ENCODE measurements at regions not wholly inside any gene's neighbourhood (a gene's known extent, or its start where the extent isn't known, plus 50 kb on each side); places are given as distances from the start of the nearest gene placed in this dataset.
"Not testable (repeated sequence)": the region's sequence is repeated elsewhere in the genome, so short reads cannot be mapped to it uniquely, and the experiment has no call there.

GRCh38 chr5:57069115-57069835 is 104.6 kb upstream of the GPBP1 start:
- DNase-seq = no peak

DNA sequence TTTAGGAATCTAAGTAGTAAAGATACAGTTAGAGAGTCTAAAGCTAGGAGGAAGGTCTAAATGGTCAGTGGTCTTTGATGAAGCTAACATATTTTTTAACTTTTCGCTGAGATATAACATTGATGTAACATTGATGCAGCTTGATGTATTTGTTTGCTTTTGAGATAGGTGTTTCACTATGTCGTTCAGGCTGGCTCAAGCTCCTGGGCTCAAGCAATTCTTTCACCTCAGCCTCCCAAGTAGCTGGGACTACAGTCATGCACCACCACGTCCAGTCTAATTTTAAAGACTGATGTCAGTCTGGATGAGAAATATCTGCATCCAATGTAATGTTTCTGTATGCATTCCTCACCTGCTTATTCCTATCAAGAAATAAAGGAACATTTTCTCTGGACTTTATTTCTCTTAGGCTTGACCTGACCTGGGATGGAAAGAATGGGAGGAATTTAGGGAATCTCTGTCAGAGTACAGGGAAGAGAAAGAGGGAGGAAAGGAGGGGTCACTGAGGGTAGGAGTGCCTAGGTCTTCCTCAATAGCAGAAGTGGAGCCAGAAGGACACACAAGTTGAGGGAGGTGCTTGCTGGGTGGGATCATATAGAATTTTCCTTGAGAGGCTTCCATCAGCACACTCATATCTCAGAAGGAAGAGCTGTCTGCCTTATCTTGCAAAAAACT is 101.5 kb upstream of the GPBP1 start:
- DNase-seq = no peak

DNA sequence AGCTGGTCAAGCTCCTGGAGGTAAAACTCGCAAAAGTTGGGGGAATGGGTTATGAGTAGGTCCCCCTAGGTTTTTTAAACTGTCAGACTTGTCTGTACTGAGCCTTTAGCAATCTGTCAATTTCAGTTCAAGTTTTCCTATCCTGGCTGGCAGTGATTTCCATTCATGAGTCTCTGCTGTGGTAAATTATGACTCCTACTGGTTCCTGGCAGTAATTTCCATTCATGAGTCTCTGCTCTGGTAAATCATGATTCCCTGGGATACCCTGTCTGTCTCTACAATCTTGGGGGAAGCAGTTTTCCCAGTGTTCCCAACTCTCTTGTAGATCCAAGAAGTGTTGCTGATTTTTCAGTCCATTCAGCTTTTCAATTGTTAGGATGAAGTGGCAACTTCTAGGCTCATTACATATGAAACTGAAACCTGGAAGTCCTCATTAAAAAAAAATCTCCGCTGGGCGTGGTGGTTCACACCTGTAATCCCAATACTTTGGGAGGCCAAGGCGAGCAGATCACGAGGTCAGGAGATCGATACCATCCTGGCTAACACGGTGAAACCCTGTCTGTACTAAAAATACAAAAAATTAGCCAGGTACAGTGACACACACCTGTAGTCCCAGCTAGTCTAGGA is 91.3 kb upstream of the GPBP1 start:
- no peak for DNase-seq

DNA sequence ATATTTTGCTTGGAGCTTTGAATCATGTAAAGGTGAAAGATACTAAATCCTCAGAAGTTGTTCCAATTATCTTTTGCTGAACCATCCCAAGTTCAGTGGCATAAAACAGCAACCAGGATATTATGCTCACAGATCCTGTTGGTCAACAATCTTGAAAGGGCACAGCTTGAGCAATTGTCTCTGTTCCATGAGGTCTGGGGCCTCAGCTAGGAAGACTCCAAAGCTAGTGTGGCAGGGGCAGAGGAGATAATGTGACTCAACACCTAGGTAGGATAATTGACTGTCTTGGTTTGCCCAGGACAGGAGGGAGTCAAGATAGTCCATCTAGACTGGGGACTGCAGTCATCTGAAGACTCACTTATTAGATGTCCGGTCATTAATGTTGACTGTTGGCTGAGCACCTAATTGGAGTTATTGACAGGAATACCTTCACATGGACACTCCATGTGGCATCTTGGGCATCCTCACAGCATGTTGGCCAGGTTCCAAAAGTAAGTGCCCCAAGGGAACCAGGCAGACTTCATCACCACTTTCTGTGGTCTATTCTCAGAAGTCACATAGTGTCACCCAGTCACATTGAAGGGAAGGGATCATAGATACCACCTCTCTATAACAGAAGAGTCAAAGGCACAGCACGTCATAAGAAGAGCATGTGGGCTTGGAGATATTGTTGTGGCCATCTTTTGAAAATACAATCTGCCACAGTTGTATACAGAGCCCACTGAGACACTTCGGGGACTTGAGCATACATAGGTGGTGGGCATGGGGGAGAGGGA is 88.4 kb upstream of the GPBP1 start:
- DNase-seq = no peak

DNA sequence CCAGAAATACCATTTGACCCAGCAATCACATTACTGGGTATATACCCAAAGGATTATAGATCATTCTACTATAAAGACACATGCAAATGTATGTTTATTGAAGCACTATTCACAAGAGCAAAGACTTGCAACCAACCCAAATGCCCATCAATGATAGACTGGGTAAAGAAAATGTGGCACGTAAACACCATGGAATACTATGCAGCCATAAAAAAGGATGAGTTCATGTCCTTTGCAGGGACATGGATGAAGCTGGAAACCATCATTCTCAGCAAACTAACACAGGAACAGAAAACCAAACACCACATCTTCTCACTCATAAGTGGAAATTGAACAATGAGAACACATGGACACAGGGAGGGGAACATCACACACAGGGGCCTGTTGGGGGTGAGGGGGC is 85.9 kb upstream of the GPBP1 start:
- not testable (repeated sequence) for DNase-seq

- no peak for DNase-seq
Measured at GRCh38 chr5:57094753-57095683, 78.8 kb upstream of the GPBP1 start.

GRCh38 chr5:57097526-57097925 is 76.3 kb upstream of the GPBP1 start:
- no peak for DNase-seq

- DNase-seq = no peak
Measured at GRCh38 chr5:57102189-57102904, 71.5 kb upstream of the GPBP1 start.

GRCh38 chr5:57102905-57103255 is 71.0 kb upstream of the GPBP1 start:
- DNase-seq = no peak

DNA sequence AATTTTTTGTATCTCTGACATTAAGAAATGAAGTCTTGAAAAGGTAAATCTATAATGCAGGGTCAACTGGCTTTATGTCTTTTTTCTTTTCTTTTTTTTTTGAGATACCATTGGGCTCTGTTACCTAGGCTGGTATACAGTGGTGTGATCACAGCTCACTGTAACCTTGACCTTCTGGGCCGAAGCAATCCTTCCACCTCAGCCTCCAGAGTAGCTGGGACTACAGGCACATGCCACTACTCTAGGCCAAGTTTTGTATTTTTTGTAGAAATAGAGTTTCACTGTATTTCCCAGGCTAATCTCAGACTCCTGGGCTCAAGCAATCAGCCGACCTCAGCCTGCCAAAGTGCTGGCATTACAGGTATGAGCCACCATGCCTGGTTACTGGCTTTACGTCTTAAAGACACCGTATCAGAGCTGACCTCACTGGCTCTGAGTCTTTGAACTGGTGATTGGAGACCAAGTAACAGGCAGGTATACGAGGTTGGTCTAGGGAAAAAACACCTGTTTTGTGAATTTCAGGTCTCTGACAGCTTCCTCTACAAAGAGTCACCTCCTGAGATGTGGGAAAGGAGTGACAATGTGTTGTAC is 70.4 kb upstream of the GPBP1 start:
- DNase-seq = no peak

DNA sequence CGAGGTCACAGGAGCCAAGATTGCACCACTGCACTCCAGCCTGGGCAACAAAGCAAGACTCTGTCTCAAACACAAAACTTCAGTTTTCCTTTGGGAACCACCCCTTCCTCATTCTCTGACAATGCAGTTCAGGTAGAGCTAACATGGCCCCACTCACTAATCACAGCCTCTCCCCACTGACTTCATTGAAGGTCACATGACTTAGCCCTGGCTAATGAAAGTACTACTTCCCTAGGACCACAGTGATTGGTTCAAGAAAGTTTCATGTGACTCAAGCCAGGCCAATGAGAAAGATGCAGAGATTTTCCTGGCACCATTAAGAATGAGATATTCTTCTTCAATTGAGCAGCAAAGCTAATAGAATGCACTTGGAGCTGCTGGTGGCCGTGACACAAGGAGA is 67.2 kb upstream of the GPBP1 start:
- no peak for DNase-seq

DNA sequence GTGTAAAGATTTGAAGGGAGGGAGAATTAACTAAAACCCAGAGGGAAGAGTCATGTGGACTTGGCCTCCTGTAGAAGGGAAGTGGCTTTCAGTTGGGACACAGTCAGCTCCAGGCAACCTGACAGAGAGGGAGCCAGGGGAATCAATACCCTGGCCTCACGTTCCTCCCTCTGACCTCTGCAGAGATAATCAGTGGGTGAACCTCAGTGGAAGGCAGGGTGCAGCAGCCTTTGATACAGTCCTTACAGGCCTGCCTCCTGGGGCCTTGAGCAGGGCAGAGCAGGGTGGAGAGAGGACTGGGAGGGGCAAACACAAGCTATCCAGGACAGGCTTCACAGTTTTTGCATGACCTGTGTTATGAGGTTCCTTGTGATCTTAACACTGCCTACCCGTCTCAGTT is 61.9 kb upstream of the GPBP1 start:
- no peak for DNase-seq

DNA sequence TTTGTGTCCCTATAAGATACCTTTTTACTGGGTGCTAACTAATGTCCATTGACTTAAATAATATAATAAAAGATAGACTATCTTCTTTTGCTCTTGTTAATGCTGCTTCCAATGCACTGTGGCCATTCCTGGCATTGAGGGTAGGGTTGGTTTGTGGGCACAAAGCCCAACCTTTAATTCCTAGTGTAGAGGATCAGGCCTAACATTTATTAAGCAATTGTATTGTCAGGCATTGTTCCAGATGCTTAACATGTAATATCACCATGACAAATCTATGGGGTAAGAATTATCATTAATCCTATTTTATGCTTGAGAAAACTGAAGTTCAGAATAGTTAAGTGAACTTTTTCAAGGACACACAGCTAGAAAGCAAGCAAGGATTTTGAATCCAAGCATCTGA is 60.4 kb upstream of the GPBP1 start:
- DNase-seq = no peak

DNA sequence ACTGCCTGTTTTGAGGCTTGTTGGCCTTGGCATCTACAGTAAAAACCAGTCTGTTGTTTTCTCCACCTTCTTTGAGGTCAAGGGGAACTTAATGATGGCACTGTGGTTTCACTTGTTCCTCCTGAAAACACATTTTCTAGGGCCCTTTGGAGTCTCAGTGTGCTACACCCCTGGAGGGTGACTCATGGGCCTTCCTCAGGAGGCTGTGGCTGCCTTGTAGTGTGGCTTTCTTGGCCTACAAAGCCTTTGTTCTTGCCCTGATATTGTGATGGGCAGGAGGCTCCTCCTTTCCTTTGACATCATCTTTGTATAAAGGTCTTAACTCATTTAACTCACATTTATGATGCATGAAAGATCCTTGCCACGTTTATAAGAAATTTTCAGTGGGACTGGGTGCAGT is 56.3 kb upstream of the GPBP1 start:
- no peak for DNase-seq

GRCh38 chr5:57119031-57119430 is 54.8 kb upstream of the GPBP1 start:
- DNase-seq = no peak

GRCh38 chr5:57124014-57124413 is 49.8 kb upstream of the GPBP1 start:
- DNase-seq = no peak
